GM23338 (cell line): ENCODE measurements at regions not wholly inside any gene's neighbourhood (a gene's known extent, or its start where the extent isn't known, plus 50 kb on each side); places are given as distances from the start of the nearest gene placed in this dataset.

Source experiments
- ATAC-seq: fragments of 200-7000 bp; cut with Tn5 transposase; 3 replicates; pipeline ENCODE4 v1.9.1; 2020
- DNase-seq: peaks from one replicate; pipeline ENCODE4 v3.0.0-alpha.2; 2015; ENCODE audit warnings: low spot score
- H2AFZ ChIP-seq: fragments of 200-600 bp; sonication (generic); 2 replicates; pipeline ENCODE4 v1.8.0; 2016; ENCODE audit warnings: antibody characterized with exemption, mild to moderate bottlenecking, moderate library complexity
- H3F3A ChIP-seq: fragments of 200-600 bp; sonication (generic); replicated peaks from 2 replicates; pipeline ENCODE4 v1.8.0; 2017; ENCODE audit warnings: antibody characterized with exemption, mixed run types, low read depth
- H3K27ac ChIP-seq: fragments of 200-600 bp; sonication (generic); 2 replicates; pipeline ENCODE4 v1.6.1; 2016; ENCODE audit warnings: low read depth
- H3K27me3 ChIP-seq: fragments of 200-600 bp; sonication (generic); 2 replicates; pipeline ENCODE4 v1.8.0; 2016; ENCODE audit warnings: mild to moderate bottlenecking, mixed run types, moderate library complexity; ENCODE audit not compliant: insufficient read depth
- H3K36me3 ChIP-seq: fragments of 200-600 bp; sonication (generic); 2 replicates; pipeline ENCODE4 v1.8.0; 2016; ENCODE audit warnings: mild to moderate bottlenecking; ENCODE audit not compliant: insufficient read depth
- H3K4me1 ChIP-seq: fragments of 200-600 bp; sonication (generic); 2 replicates; pipeline ENCODE4 v1.8.0; 2016; ENCODE audit warnings: mild to moderate bottlenecking, moderate library complexity; ENCODE audit not compliant: insufficient read depth
- H3K4me2 ChIP-seq: fragments of 200-600 bp; sonication (generic); 2 replicates; pipeline ENCODE4 v1.7.1; 2017; ENCODE audit warnings: mixed run types
- H3K4me3 ChIP-seq: fragments of 200-600 bp; sonication (generic); 2 replicates; pipeline ENCODE4 v1.6.1; 2016; ENCODE audit warnings: mixed run types
- H3K79me2 ChIP-seq: fragments of 200-600 bp; sonication (generic); replicated peaks from 2 replicates; pipeline ENCODE4 v1.8.0; 2017; ENCODE audit warnings: mild to moderate bottlenecking; ENCODE audit not compliant: insufficient read depth
- H3K9me2 ChIP-seq: fragments of 200-600 bp; sonication (generic); 2 replicates; pipeline ENCODE4 v1.8.0; 2017; ENCODE audit not compliant: insufficient read depth
- H4K20me1 ChIP-seq: fragments of 200-600 bp; sonication (generic); replicated peaks from 2 replicates; pipeline ENCODE4 v1.8.0; 2017; ENCODE audit warnings: mild to moderate bottlenecking; ENCODE audit not compliant: insufficient read depth
- H3K27ac Mint-ChIP-seq: 2 replicates; pipeline ENCODE4 v1.8.0; 2020; ENCODE audit warnings: inconsistent platforms, mild to moderate bottlenecking, moderate library complexity, mixed read lengths
- H3K27me3 Mint-ChIP-seq: 3 replicates; pipeline ENCODE4 v1.8.0; 2022; ENCODE audit warnings: low read depth, mild to moderate bottlenecking, moderate library complexity, mixed read lengths, inconsistent platforms; ENCODE audit not compliant: insufficient read depth, poor library complexity
- H3K36me3 Mint-ChIP-seq: 3 replicates; pipeline ENCODE4 v1.8.0; 2021; ENCODE audit warnings: low read depth, mild to moderate bottlenecking, inconsistent platforms, moderate library complexity, mixed read lengths
- H3K4me1 Mint-ChIP-seq: 3 replicates; pipeline ENCODE4 v1.8.0; 2020; ENCODE audit warnings: mild to moderate bottlenecking, inconsistent platforms, mixed read lengths
- H3K4me3 Mint-ChIP-seq: 3 replicates; pipeline ENCODE4 v1.8.0; 2021; ENCODE audit warnings: moderate library complexity, mild to moderate bottlenecking, inconsistent platforms, mixed read lengths
- H3K9me3 Mint-ChIP-seq: 3 replicates; pipeline ENCODE4 v1.8.0; 2020; ENCODE audit warnings: moderate library complexity, mild to moderate bottlenecking, inconsistent platforms, mixed read lengths
- CREB1 ChIP-seq: fragments of 250-450 bp; sonication (Bioruptor Pico); IDR thresholded peaks from 2 replicates; pipeline ENCODE4 v1.5.0; 2020; ENCODE audit warnings: low read depth, mild to moderate bottlenecking, moderate library complexity
- CTCF ChIP-seq, 2 experiments: fragments of 200-600 bp in 1 of 2; sonication (generic) in 1 of 2; conservative IDR thresholded peaks; 2 replicates each; pipeline versions ENCODE4 v1.5.1 to v1.6.1; 2016 to 2017; ENCODE audit warnings: antibody characterized with exemption in 2 of 2, low read depth in 2 of 2, mild to moderate bottlenecking in 2 of 2, moderate library complexity in 1 of 2
- ETS1 ChIP-seq: IDR thresholded peaks from 2 replicates; pipeline ENCODE4 v1.6.1; 2016; ENCODE audit warnings: antibody characterized with exemption
- JUNB ChIP-seq: IDR thresholded peaks from one replicate; pipeline ENCODE4 v1.6.1; 2016; ENCODE audit warnings: antibody characterized with exemption; ENCODE audit not compliant: unreplicated experiment
- NANOG ChIP-seq: IDR thresholded peaks from 2 replicates; pipeline ENCODE4 v1.6.1; 2016; ENCODE audit warnings: antibody characterized with exemption, borderline replicate concordance
- STAT1 ChIP-seq: IDR thresholded peaks from one replicate; pipeline ENCODE4 v1.6.1; 2016; ENCODE audit warnings: antibody characterized with exemption; ENCODE audit not compliant: unreplicated experiment
- ZNF114 ChIP-seq: fragments of 250-450 bp; sonication (Bioruptor Pico); IDR thresholded peaks from 2 replicates; pipeline ENCODE4 v1.5.0; 2020; ENCODE audit warnings: mild to moderate bottlenecking, moderate library complexity
- ZNF331 ChIP-seq: fragments of 250-450 bp; sonication (Bioruptor Pico); IDR thresholded peaks from 2 replicates; pipeline ENCODE4 v1.5.0; 2020; ENCODE audit warnings: low read depth, mild to moderate bottlenecking, moderate library complexity
- ZNF462 ChIP-seq: fragments of 250-450 bp; sonication (Bioruptor Pico); IDR thresholded peaks from 2 replicates; pipeline ENCODE4 v1.5.0; 2020; ENCODE audit warnings: mild to moderate bottlenecking, moderate library complexity

- TF ChIP-seq ZNF462 (CRISPR knock-in tag) (no peak), STAT1 (no peak), CTCF (conservative IDR thresholded peaks at IDR 0.05; ENCODE audit: low read depth in 2 of 2) (no peak), NANOG (no peak), CREB1 (CRISPR knock-in tag) (no peak), JUNB (no peak), ZNF331 (CRISPR knock-in tag) (no peak)
Observed at GRCh38 chr5:97529354-97529985, 346.4 kb upstream of the RIOK2 start (continued).

GRCh38 chr5:97531549-97531948 is 348.5 kb upstream of the RIOK2 start:
- H3F3A ChIP-seq: no peaks in the 10 kb centered on the region
- no peak for ATAC-seq
- no peak for TF ChIP-seq ZNF331 (CRISPR knock-in tag)
- TF ChIP-seq ZNF114: no peak
- no peak for TF ChIP-seq CREB1 (CRISPR knock-in tag)
- TF ChIP-seq ETS1: no peak
- TF ChIP-seq NANOG: no peak
- no peak for TF ChIP-seq JUNB
- no peak for TF ChIP-seq CTCF (conservative IDR thresholded peaks at IDR 0.05; ENCODE audit: low read depth in 2 of 2)

More at GRCh38 chr5:97531549-97531948, 348.5 kb upstream of the RIOK2 start:
- no peaks in the 10 kb centered on the region for H3K79me2 ChIP-seq
- Mint-ChIP-seq H3K4me1 (0 out of 3 replicates have a peak, but pooled peaks cover 5% of the 10 kb centered on the region), H3K4me3 (no peak overlapping the region), H3K27me3 (no peaks in the 10 kb centered on the region), H3K36me3 (no peaks in the 10 kb centered on the region), H3K27ac (no peak overlapping the region), H3K9me3 (no peaks in the 10 kb centered on the region; the same call in 2 of the 3 replicates)
- no peak overlapping the region; the same call in 1 of the 2 replicates for H2AFZ ChIP-seq
- no peak overlapping the region for H3K4me3 ChIP-seq
- no peaks in the 10 kb centered on the region for H3K4me1 ChIP-seq
- H3K9me2 ChIP-seq: no peaks in the 10 kb centered on the region
- no peak overlapping the region for H3K4me2 ChIP-seq
- H3K27me3 ChIP-seq: no peaks in the 10 kb centered on the region
- no peak overlapping the region for H3K27ac ChIP-seq
- no peaks in the 10 kb centered on the region for H3K36me3 ChIP-seq
- DNase-seq: no peak
- H4K20me1 ChIP-seq: no peaks in the 10 kb centered on the region
